HG03103 (cell line): ENCODE measurements at regions not wholly inside any gene's neighbourhood (a gene's known extent, or its start where the extent isn't known, plus 50 kb on each side); places are given as distances from the start of the nearest gene placed in this dataset.
"Not testable (repeated sequence)": the region's sequence is repeated elsewhere in the genome, so short reads cannot be mapped to it uniquely, and the experiment has no call there.

ENCODE experiments used
- ATAC-seq: cut with Tn5 transposase; IDR thresholded peaks from one replicate; pipeline ENCODE4 v1.9.1; 2021; ENCODE audit warnings: low read depth; ENCODE audit not compliant: unreplicated experiment

DNA sequence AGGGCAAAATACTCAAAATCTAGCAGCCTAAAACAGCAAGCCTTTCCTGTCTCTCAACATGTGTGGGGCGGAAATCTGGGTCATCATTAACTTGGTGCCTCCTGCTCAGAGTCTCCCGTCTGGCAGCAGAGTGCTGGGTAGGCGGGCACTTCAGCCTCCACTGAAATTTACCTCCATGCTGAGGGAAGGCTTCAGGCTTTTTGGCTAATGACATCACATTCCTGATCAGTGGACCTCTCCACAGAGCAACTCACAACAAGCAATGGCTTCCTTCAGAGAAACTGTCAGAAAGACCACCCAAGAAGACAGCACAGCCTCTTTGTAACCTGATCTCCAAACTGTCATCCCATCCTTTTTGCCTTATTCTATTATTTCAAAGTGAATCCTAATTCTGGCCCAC, 1109.0 kb downstream of the UQCRFS1 start:
- no peak for ATAC-seq

DNA sequence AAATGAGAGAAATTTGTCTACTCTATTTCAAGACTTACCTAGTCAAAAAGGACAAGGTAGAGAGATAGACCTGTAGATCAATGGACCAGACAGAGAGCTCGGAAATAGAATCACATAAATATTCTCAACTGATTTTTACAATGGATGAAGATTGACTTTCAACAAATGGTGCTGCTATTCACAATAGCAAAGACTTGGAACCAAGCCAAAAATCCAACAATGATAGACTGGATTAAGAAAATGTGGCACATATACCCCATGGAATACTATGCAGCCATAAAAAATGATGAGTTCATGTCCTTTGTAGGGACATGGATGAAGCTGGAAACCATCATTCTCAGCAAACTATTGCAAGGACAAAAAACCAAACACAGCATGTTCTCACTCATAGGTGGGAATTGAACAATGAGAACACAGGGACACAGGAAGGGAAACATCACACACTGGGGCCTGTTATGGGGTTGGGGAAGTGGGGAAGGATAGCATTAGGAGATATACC, 1128.2 kb downstream of the UQCRFS1 start:
- not testable (repeated sequence) for ATAC-seq

DNA sequence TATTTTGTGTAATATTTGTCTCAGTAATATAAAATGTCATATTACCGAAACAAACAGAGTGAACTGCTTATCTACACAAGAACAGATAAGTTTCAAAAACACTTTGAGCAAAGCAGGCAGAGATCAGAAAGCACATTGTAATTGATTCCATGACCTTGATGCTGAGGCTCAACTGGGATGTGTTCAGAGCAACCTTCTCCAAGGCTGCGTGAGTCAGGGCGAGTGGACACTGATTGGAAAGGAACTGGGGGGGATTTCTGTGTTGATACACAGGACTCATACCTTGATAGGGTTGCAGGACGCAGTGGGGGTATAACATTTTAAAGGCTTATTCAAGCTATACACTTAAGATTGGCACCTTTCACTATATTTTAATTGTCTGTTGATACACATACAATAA, 1136.3 kb downstream of the UQCRFS1 start:
- ATAC-seq = no peak

DNA sequence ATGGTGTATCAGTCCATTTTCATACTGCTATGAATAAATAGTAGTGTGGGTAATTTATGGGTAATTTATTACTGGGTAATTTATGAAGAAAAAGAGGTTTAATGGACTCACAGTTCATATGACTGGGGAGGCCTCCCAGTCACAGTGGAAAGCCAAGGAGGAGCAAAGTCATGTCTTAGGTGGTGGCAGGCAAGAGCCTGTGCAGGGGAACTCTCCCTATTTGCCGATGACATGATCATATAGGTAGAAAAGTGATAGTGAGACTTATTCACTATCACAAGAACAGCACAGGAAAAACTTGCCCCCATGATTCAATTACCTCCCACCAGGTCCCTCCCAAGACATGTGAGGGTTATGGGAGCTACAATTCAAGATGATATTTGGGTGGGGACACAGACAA, 1137.7 kb downstream of the UQCRFS1 start:
- no peak for ATAC-seq

DNA sequence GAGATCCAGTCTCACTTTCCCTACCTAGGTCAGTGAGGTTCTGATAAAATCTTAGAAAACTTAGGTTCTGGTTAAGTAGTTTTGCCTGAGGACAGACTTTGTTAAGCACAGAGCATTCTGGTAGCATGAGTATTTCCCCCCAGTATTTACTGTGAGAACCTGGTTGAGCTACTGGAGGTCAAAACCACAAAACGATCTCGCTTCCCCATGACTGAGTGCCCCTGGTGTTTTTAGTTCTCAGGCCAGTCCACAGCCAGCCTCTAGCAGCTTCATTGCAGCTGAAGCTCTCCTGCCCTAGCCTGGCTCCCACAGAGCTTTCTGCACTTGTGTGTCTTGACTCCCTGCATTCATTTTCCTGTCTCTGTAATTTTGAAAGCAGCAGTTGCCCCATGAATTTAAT, 1138.2 kb downstream of the UQCRFS1 start:
- peak; percentile 62 for ATAC-seq

DNA sequence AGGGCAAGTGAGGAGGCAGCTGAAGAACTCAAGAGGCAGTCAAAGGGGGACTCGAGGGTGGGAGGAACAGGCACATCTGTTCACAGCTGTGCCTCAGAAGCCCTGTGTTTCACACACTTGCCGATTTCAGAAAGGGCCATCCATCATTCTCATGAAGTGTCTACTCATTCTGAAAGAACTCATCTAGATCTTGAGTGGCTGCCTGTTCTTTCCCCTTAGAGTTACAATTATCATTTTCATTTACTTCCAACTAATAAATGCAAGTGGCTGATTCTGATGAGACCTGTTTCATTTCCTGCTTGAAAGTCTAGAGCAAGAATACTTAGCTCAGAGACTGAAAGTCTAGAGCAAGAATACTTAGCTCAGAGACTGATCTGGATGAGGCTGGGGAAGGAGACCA, 1145.1 kb downstream of the UQCRFS1 start:
- peak; percentile 62 for ATAC-seq

DNA sequence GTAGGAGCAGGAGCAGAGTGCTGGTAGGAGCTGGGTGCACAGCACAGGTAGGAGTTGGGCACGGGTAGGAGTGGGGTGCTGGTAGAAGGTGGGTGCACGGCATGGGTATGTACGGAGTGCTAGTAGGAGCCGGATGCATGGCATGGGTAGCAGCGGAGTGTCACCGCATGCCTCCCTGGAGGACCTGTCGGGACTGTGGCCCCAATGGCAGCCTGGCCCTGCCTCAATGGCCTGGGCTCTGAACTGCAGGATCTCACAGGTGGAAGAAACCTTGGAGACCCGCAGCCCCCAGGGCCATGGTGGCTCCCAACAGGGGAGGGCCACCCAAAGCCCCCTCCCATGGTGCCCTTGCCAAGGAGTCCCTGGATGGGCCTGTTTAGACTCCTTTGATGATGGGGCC, 1146.0 kb downstream of the UQCRFS1 start:
- ATAC-seq = no peak

DNA sequence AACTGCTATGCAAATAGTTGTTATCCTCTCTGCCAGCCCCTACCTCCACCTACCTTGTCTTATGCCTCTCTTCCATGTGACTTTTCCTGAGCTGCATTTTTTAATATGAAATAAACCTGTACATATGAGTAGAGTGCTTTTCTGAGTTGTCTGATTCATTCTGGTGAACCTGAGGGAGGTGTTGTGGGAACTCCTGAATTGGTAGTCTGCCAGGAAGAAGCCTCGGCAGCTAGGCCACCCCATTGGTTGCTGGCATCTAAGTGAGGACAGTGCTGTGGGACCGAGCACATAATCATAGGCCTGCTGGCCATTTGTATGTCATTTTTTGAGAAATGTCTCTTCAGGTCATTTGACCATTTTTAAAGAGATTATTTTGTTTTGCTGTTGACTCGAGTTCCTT, 1146.8 kb downstream of the UQCRFS1 start:
- no peak for ATAC-seq

DNA sequence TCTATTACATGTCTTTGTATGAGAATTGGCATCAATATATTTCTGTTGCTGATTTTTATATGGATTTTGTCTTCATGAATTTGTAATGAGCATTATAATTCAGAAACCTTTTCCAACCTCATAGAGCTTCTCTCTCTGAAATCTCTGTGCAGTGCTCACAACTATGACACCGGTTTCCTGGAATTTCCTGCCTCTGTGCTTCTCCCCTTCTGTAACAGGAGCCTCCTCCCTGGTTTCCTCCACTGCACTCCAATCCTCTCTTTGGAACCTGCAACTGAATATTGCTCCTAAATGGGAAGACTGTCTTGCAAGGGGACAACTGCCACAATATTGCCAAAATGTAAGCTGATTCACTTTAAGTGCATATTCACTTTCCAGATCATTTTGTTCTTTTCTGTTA, 1147.9 kb downstream of the UQCRFS1 start:
- no peak for ATAC-seq

DNA sequence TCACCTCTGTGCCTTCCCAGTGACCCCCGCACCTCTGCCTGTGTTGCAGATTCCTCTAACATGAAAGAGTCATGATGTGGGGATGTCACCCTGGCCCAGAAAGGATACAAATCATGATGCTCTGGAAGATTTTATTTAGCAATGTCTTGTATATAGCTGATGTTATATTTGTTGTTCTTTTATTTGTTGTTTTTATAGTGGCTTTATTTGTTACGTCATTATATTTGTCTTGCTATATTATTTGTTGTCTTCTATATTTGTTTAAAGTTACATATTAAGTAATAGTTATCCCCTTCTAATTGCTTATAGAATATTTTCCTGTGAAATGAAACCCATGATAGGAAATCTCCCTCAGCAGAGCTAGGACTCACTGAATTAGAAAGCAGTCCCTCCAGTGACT, 1149.2 kb downstream of the UQCRFS1 start:
- ATAC-seq = no peak

DNA sequence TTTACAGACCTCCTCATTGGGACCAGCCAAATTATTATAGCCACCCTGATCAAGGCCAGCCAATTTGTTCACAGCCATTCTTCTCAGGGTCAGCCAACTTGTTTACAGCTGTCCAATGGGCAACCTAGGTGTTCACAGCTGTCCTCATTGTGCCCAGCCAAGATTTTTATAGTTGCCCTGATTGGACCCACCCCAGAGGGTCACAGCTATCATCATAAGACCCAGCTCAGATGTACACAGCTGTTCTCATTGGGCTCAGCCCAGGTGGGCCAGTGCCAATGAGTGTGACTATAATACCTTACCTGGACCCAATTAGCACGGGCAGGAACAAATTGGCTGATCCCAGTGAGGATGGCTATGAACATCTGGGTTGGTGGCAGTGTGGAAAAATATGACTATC, 1151.8 kb downstream of the UQCRFS1 start:
- no peak for ATAC-seq

DNA sequence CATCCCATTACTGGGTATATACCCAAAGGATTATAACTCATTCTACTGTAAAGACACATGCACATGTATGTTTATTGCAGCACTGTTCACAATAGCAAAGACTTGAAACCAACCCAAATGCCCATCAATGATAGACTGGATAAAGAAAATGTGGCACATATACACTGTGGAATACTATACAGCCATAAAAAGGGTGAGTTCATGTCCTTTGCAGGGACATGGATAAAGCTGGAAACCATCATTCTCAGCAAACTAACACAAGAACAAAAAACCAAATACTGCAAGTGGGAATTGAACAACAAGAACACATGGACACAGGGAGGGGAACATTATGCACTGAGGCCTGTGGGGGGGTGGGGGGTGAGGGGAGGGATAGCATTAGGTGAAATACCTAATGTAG, 1155.9 kb downstream of the UQCRFS1 start:
- not testable (repeated sequence) for ATAC-seq

DNA sequence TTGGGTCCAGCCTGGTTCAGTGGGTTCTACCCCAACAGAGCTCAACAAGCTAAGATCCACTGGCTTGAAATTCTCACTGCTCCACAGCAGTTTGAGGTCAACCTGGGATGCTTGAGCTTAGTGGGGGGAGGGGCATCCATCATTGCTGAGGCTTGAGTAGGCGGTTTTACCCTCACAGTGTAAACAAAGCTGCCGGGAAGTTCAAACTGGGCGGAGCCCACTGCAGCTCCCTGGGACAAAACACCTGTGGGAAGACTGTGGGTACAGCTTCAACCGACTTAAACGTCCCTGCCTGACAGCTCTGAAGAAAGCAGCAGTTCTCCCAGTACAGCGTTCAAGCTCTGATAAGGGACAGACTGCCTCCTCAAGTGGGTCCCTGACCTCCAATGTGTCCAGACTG, 1161.9 kb downstream of the UQCRFS1 start:
- ATAC-seq = no peak

DNA sequence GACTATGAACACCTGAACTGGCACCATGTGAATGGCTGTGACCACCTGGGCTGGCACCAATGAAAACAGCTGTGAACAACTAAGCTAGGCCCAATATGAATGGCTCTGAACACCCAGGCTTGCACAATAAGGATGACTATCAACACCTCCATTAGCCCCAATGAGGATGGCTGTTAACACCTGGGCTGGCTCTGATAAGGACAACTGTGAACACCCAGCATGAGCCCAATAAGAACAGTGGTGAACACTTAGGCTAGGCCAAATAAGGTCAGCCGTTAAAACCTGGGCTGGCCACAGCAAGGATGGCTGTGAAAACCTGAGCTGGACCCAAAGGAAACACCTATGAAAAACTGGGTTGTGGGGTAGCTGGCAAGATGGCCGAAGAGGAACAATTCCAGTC, 1163.1 kb downstream of the UQCRFS1 start:
- ATAC-seq = no peak

DNA sequence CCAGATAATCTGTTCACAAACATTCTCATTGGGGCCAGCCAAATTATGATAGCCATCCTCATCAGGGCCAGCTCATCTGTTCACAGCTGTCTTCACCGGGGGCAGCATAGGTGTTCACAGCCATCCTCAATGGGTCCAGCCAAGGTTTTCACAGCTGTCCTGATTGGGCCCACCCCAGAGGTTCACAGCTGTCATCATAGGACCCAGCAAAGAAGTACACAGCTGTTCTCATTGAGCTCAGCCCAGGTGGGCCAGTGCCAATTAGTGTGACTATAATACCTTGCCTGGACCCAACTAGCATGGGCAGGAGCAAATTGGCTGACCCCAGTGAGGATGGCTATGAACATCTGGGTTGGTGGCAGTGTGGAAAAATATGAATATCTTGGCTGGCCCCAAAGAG, 1166.0 kb downstream of the UQCRFS1 start:
- ATAC-seq = no peak

DNA sequence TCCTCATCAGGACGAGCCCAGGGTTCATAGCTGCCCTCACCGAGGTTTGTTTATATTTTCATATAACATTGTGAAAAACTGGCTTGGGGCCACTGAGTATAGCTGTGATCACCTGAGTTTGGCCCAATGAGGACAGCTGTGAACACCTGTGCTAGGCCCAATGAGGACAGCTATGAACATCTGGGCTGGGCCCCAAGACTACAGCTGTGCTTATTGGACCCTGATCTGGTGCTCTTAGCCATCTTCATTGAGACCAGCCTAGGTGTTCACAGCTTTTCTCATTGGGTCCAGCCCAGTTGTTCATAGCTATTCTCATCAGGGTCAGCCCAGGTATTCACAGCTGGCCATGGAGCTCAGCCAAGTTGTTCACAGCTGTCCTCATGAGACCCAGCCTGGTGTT, 1167.3 kb downstream of the UQCRFS1 start:
- ATAC-seq = no peak

DNA sequence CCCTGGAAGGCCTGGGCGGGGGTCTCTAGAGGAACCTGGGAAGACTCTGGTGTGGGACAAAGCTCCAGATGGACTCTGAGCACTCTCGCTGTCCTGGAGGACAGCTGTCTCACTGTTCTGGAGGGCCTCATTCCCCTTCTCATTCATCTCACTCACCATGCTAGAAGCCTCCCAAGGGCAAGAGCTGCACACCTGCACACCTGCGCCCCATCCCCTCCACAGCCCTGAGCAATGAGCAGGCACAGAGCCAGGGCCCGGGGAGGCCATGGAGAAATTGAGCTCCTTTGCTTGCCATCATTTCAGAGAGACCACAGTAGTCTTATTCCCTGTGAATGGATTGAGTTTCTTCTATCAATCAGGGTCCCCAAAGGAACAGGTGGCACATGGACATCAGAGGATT, 1168.5 kb downstream of the UQCRFS1 start:
- no peak for ATAC-seq

DNA sequence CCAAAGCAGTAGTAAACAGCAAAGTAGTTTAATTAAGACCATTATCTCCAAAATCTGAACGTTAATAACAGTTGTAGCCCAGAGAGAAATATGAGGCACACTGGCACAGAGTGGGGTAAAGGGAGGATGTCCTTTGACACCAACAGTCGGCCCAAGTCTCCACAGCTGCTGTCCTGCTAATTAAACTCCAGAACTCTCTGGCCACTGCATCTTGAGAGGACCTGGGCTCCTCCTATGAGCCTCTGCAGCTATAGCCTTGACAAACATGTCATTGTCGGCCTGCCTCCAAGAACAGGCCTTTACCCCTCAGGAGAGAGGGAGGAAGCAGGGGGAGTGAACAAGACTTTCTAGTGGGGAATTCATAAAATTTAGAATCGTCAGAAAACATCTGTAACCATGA, 1170.4 kb downstream of the UQCRFS1 start:
- ATAC-seq = no peak

DNA sequence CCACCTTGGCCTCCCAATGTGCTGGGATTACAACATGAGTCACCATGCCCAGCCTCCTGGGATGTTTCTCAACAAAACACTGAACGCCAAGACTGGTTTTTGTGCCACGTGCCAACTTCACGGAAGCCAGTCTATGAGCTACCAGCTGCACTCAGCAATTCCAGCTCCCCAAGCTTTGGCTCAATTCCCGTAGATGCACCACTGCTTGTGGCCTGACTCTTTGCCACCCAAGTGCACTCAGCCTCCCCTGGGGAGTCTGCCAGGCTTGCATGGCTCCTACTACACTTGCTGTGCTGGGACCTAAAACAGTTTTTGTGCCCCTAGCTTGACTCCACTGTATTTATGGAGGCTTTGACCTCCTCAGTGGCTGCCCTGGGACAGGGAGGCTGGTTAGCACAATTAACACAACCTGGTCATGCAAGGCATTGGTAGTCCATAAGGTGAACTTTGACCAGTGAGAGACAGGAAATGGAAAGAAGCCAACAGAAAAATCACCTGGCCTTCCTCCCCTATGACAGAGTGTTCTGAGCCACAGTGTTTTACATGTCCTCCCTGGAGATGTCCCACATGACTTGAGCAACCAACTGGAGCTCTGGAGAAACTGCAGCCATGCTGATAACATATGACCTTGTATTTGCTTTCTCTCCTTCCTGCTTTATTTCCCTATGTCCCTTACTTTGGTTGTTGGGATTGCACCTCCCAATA, 1173.1 kb downstream of the UQCRFS1 start:
- ATAC-seq = no peak

DNA sequence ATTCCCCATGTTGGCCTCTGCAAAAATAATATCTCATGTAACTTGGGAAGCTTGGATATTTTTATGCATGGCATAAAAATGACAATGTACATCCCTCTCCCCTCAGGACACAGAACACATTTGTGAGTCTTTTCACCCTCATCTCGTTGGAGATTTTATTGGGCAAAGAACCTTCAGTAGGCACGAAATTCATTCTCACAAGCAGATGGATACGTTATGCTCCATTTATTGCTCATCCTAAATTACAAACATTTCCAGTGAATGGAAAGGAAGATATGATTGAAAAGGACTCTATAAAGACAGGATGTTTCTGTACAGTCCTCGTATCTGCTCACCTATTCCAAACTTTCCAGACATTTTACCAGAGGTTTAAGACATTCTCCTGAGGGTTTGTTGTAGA, 1175.8 kb downstream of the UQCRFS1 start:
- ATAC-seq = no peak

DNA sequence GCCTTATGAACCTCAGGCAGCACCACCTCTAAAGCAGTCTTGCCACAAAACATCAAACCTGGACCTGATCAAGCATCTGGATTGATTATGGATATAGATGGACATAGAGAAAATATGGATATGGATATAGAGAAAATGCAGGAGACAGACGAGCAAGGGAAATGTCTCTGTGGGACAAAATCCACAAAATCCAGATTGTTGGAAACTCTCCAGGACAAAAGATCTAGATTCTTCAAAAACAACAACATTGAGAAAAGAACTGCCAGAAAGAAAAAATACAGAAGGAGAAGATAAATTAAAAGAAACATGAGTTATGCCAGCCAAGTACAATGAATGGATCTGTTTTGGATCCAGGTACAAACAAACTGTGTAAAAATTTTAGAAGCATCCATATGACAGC, 1176.5 kb downstream of the UQCRFS1 start:
- no peak for ATAC-seq

DNA sequence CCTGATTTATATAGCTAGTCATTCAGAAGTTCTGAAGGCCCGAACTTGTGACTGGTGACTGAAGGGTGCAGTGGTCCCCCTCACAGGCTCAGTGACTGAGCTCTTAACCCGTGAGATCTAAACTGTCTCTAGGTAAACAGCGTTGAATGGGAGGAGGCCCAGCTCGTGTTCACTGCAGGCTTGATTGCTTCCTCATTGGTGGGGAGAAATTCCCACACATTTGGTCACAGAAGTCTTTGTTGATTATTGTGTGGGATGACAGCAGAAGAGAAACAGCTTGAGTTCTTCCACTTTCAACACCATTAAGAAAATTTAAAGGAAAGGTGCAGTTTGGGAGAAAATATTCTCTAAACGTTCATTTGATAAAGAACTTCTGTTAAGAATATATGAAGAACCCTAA, 1178.0 kb downstream of the UQCRFS1 start:
- no peak for ATAC-seq

DNA sequence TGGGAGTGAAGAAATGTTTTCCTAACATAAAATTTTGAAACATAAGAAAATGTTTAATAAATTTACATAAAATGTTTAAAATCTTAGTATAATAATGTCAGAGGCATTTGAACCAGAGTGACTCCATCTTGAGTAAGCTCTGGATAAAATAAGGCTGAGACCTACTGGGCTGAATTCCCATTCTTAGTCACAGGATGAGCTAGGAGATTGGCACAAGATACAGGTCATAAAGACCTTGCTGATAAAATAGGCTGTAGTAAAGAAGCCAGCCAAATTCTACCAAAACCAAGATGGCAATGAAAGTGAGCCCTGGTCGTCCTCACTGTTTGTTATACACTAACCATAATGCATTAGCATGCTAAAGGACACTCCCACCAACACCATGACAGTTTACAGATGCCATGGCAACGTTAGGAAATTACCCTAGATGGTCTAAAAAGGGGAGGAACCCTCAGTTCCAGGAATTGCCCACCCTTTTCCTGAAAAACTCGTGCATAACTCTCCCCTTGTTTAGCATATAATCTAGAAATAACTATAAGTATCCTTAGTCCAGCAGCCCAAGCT, 1184.0 kb downstream of the UQCRFS1 start:
- ATAC-seq = no peak
